IPS DF 19.7 (cell line): ENCODE measurements at regions not wholly inside any gene's neighbourhood (a gene's known extent, or its start where the extent isn't known, plus 50 kb on each side); places are given as distances from the start of the nearest gene placed in this dataset.

Source experiments
- DNase-seq: peaks from one replicate; pipeline ENCODE4 v3.0.0-alpha.2; 2013; ENCODE audit warnings: low read depth, low spot score

DNA sequence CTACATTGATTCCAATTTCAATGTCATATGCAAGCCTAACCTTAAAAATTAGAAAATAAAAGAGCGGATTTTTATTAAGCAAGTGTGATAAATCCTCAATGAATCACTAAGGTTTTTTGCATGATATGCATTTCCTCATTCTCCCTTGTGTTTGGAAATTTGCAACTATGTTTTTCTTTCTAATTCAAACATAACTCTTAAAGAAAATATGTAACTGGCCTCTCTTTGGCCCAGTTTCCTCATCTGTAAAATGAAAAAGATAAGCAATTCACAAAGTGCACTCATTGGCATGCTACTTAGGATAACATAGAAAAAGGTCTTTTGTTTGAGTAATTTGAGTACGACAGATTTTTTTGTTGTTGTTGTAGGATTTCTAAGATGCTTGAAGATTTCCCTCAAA is 295.5 kb downstream of the CDH11 start:
- no peak for DNase-seq

- DNase-seq: peak; percentile 1
Observed at GRCh38 chr16:64823481-64824075, 298.3 kb downstream of the CDH11 start.

GRCh38 chr16:64809876-64810629 is 311.8 kb downstream of the CDH11 start:
- no peak for DNase-seq

DNA sequence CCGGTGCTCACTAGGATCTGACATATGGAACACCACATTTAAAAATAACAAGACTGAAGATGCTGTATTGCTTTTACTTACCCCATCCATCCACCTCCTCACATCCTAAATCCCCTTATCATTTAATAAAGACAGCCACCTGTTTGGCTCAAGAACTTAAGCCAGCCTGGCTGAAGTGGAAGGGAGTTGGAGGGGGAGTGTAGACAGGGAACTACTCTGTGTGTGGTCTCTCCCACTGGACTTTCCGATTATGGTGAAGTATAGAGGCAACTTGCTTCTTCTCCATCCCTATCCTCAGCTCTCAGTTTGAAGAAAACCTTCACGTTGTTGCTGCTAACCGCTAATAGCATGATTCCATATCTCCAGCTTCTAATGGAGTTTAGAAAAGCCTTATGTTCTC is 313.4 kb downstream of the CDH11 start:
- DNase-seq: no peak

DNA sequence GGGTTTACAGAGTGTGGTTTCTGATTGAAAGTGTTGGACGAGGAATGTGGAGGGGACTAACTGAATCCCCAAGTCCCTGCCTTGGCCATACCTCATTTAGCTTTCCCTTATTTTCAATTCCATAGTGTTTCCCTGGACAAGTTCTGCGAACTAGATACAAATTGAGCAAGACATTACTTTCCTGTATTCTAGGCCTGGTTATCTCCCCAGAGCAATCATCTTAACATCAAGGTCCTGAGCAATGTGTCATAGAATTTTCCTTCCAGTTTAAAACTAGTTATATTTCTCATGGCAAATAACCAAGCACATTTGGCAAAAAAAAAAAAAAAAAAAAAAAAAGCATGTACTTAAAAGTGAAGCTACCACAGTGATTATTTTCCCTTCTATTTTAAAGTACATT is 330.1 kb downstream of the CDH11 start:
- DNase-seq: no peak

GRCh38 chr16:64784635-64785034 is 337.2 kb downstream of the CDH11 start:
- no peak for DNase-seq

GRCh38 chr16:64782484-64782883 is 339.4 kb downstream of the CDH11 start:
- DNase-seq: no peak

GRCh38 chr16:64780445-64780844 is 341.4 kb downstream of the CDH11 start:
- DNase-seq: no peak

- DNase-seq: no peak
Observed at GRCh38 chr16:64778777-64779176, 343.1 kb downstream of the CDH11 start.

- DNase-seq: no peak
Observed at GRCh38 chr16:64773638-64774037, 348.2 kb downstream of the CDH11 start.

DNA sequence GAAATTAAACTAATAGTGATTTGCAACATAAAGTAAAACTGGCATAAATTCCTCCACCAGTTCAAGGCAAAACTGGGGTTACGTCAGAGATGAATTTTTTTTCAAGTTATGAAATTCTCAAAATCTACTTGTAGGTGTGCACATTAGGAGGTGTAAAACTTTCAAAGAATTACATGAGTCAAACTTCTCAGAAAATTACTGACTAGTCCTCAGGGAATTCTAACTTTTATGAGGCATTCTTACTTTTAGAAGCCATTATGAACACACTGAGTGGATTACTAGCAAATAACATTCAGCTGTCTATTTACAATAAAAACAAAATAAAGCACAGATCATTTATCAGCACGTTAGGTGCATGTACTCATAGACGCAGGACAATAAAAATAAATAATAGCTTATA is 348.7 kb downstream of the CDH11 start:
- DNase-seq: no peak

GRCh38 chr16:64771273-64771672 is 350.6 kb downstream of the CDH11 start:
- DNase-seq: no peak

GRCh38 chr16:64762211-64762610 is 359.7 kb downstream of the CDH11 start:
- DNase-seq: no peak

GRCh38 chr16:64754279-64754678 is 367.6 kb downstream of the CDH11 start:
- DNase-seq: no peak

DNA sequence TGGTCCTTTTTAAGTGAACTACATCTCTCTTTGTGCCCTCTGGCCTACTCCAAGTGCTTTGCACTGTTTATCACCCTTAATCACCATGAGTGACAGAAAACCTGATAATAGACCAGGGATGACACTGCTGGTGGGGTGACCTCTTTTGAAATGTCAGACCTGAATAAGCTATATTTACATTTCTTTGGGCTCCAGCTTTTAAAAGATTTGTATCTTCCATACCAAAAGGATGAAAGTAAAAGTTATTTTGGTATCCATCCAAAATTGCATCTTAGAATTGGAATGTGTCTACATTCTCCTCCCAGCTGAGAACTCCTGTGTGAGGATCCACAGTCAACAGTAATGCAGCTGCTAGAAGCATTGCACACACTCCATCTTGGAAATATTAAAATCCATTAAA is 370.0 kb downstream of the CDH11 start:
- DNase-seq: no peak

- DNase-seq: no peak
Observed at GRCh38 chr16:64749346-64749745, 372.5 kb downstream of the CDH11 start.

GRCh38 chr16:64745258-64745930 is 376.5 kb downstream of the CDH11 start:
- DNase-seq: no peak

DNA sequence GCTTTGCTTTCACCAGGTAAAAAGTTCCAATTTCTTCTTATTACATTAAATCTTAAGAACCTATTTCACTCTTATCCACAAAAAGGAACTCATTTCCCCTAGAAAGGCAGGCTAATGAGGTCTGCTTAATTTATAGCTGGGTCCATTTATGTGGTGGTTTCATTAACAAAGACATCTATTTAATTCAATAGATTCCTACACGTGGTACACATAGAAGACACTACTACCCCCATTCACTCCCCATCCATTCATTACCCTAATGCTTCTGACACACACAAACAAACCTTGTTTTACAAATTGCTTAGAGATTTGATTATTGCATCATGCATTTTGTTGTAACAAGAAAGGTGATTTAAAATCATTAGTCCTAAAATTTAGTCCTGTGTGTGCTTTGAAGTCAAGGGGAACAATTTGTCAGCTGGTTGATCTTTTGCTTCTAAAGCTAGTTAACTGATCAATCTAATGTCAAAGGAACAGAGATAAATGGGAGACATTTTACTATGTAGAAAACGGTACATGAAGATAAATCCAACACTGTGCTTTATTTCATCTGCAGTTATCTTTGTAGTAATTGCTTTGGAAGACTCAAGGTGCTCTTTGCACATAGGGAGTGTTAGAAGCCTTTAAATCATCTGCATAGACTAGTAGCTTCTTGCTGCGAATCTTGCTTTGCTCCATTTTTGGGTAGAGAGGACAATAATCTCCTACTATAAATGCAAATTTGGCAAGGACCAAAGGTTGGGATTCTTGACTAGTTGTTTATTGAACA is 379.2 kb downstream of the CDH11 start:
- DNase-seq: no peak

GRCh38 chr16:64740261-64740660 is 381.6 kb downstream of the CDH11 start:
- DNase-seq: no peak

DNA sequence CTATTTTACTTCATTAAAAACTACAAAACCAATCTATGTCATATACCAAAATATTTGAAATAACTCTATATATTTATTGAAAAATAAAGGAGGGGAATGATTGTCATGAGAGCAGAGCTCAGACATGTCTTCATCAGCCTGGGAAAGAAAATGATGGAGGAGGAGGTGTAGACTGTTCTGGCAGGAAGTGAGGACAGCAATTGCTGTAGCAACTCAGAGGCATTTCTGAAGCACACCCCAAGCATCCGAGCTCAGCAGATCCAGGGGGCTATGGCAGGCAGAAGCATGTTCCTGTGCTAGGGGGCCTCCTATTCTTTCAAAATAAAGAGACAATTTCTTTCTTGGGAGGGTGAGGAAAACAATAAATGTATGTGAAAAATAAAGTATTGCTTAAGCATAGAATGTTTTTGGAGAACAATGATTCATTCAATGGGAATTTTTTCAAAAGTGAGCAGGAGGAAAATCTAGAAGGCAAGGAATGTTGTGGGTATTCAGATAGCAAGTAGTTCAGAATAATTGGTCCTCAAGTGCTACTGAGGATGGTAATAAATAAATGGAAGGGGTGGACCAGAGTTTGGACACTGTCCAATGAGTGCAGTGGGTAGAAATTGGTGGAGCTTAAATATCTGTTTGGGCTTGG is 383.4 kb downstream of the CDH11 start:
- no peak for DNase-seq

DNA sequence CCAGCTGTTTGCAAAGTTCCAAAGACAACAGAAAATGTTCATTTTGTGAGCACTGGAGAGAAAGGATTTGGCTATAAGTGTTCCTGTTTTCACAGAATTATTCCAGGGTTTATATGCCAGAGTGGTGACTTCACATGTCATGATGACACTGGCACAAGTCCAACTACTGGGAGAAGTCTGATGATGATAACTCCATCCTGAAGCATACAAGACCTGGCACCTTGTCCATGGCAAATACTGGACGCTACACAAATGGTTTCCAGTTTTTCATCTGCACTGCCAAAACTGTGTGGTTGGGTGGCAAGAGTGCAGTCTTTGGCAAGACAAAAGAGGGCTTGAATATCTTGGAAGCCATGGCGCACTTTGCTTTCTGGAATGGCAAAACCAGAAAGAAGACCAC is 385.0 kb downstream of the CDH11 start:
- no peak for DNase-seq

- DNase-seq: no peak
Observed at GRCh38 chr16:64731891-64732290, 390.0 kb downstream of the CDH11 start.
